Neural cell (in vitro differentiated cells): ENCODE measurements at regions not wholly inside any gene's neighbourhood (a gene's known extent, or its start where the extent isn't known, plus 50 kb on each side); places are given as distances from the start of the nearest gene placed in this dataset.

Experiments
- H2AFZ ChIP-seq: fragments of 200-600, 300-800 bp; sonication (generic), shearing (Covaris generic); 2 replicates; pipeline ENCODE4 v1.6.0; 2014; ENCODE audit warnings: low read depth, mild to moderate bottlenecking, antibody characterized with exemption, low read length, moderate library complexity
- H3F3A ChIP-seq: fragments of 200-600 bp; shearing (Covaris generic); 2 replicates; pipeline ENCODE4 v1.6.1; 2016; ENCODE audit warnings: mild to moderate bottlenecking, moderate library complexity, mixed read lengths, antibody characterized with exemption, low read length; ENCODE audit not compliant: insufficient read depth, poor library complexity, severe bottlenecking
- H3K27ac ChIP-seq: fragments of 200-600, 300-800 bp; sonication (generic), shearing (Covaris generic); 2 replicates; pipeline ENCODE4 v1.5.1; 2014; ENCODE audit warnings: mild to moderate bottlenecking, low read length, moderate library complexity
- H3K27me3 ChIP-seq: fragments of 300-800, 200-600 bp; sonication (generic), shearing (Covaris generic); 2 replicates; pipeline ENCODE4 v1.6.0; 2014; ENCODE audit warnings: mild to moderate bottlenecking, low read depth, low read length, moderate library complexity; ENCODE audit not compliant: insufficient read depth
- H3K36me3 ChIP-seq: fragments of 300-800, 200-600 bp; sonication (generic), shearing (Covaris generic); 2 replicates; pipeline ENCODE4 v1.5.1; 2014; ENCODE audit warnings: mild to moderate bottlenecking, antibody characterized with exemption, low read length, moderate library complexity; ENCODE audit not compliant: insufficient read depth
- H3K4me2 ChIP-seq: fragments of 300-800, 200-600 bp; sonication (generic), shearing (Covaris generic); 2 replicates; pipeline ENCODE4 v1.6.0; 2014; ENCODE audit warnings: mild to moderate bottlenecking, low read length
- H3K4me3 ChIP-seq: fragments of 300-800, 200-600 bp; sonication (generic), shearing (Covaris generic); 2 replicates; pipeline ENCODE4 v1.5.1; 2014; ENCODE audit warnings: mild to moderate bottlenecking, low read length, moderate library complexity
- H3K79me2 ChIP-seq: fragments of 200-600 bp; shearing (Covaris generic); replicated peaks from 2 replicates; pipeline ENCODE4 v1.6.0; 2014; ENCODE audit warnings: mild to moderate bottlenecking, low read length, moderate library complexity; ENCODE audit not compliant: insufficient read depth
- H3K9ac ChIP-seq: fragments of 300-800, 200-600 bp; sonication (generic), shearing (Covaris generic); 2 replicates; pipeline ENCODE4 v1.6.1; 2016; ENCODE audit warnings: mild to moderate bottlenecking, low read length, mixed read lengths
- H3K9me2 ChIP-seq: fragments of 200-600 bp; shearing (Covaris generic); 2 replicates; pipeline ENCODE4 v1.6.1; 2016; ENCODE audit warnings: mild to moderate bottlenecking, low read length, mixed read lengths; ENCODE audit not compliant: insufficient read depth
- H3K9me3 ChIP-seq: fragments of 200-600, 300-800 bp; sonication (generic), shearing (Covaris generic); 2 replicates; pipeline ENCODE4 v1.6.1; 2016; ENCODE audit warnings: mild to moderate bottlenecking, mixed run types, low read length, moderate library complexity, mixed read lengths
- H4K20me1 ChIP-seq: fragments of 200-600 bp; shearing (Covaris generic); 2 replicates; pipeline ENCODE4 v1.6.1; 2016; ENCODE audit warnings: mild to moderate bottlenecking, mixed run types; ENCODE audit not compliant: insufficient read depth
- EP300 ChIP-seq: fragments of 450-650 bp; conservative IDR thresholded peaks from 2 replicates; pipeline ENCODE4 v1.6.1; 2014; ENCODE audit warnings: antibody characterized with exemption, mild to moderate bottlenecking, moderate library complexity; ENCODE audit not compliant: poor library complexity, severe bottlenecking
- EZH2 ChIP-seq: fragments of 200-600, 300-800 bp; shearing (Covaris generic), sonication (generic); IDR thresholded peaks from 2 replicates; pipeline ENCODE4 v1.6.1; 2014; ENCODE audit warnings: antibody characterized with exemption, low read length, borderline replicate concordance, mild to moderate bottlenecking; ENCODE audit not compliant: insufficient read depth, poor library complexity, severe bottlenecking
- MXI1 ChIP-seq: fragments of 450-650 bp; conservative IDR thresholded peaks from 2 replicates; pipeline ENCODE4 v1.6.1; 2014; ENCODE audit warnings: antibody characterized with exemption, mild to moderate bottlenecking; ENCODE audit not compliant: poor library complexity, severe bottlenecking
- POLR2AphosphoS5 ChIP-seq: IDR thresholded peaks from 2 replicates; pipeline ENCODE4 v1.6.1; 2012
- RAD21 ChIP-seq: fragments of 450-650 bp; conservative IDR thresholded peaks from 2 replicates; pipeline ENCODE4 v1.6.1; 2014; ENCODE audit warnings: antibody characterized with exemption, mild to moderate bottlenecking, moderate library complexity
- REST ChIP-seq: IDR thresholded peaks from 2 replicates; pipeline ENCODE4 v1.6.1; 2012; ENCODE audit warnings: borderline replicate concordance
- SMC3 ChIP-seq: fragments of 450-650 bp; conservative IDR thresholded peaks from 2 replicates; pipeline ENCODE4 v1.6.1; 2014; ENCODE audit warnings: antibody characterized with exemption, mild to moderate bottlenecking, moderate library complexity; ENCODE audit not compliant: poor library complexity
- TAF1 ChIP-seq: IDR thresholded peaks from 2 replicates; pipeline ENCODE4 v1.6.1; 2012; ENCODE audit warnings: low read depth
- TF ChIP-seq, protein P1 (sequence below): fragments of 450-650 bp; IDR thresholded peaks from 2 replicates; pipeline ENCODE4 v1.5.1; 2014; ENCODE audit warnings: antibody characterized with exemption, mild to moderate bottlenecking, moderate library complexity; ENCODE audit not compliant: poor library complexity, severe bottlenecking

DNA sequence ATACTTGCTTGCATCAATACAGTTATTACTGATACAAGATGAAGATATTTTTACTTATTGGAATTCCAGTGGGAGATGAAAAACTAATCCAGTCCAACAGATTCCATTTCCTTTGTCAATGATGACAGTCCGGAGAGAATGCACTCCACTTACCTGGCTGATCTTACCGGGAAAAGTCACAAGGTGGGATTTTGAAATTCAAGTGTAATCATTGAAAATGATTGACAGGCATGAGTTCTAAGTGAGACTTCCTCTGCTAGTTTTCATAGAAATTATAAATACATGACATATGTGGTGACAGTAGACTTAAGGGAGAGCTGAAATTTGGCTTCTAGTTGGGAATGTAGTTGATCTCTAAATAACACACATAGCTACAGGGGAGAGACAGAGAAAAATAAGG is 859.9 kb downstream of the FAT4 start:
- Histone ChIP-seq H3K27ac (no peak overlapping the region), H3K4me2 (no peak overlapping the region), H3K9ac (no peak overlapping the region), H3F3A (no peaks in the 10 kb centered on the region), H3K9me2 (no peaks in the 10 kb centered on the region), H4K20me1 (no peaks in the 10 kb centered on the region), H3K9me3 (no peaks in the 10 kb centered on the region), H3K36me3 (no peaks in the 10 kb centered on the region), H2AFZ (no peak overlapping the region), H3K4me3 (no peak overlapping the region), H3K79me2 (no peaks in the 10 kb centered on the region), H3K27me3 (no peaks in the 10 kb centered on the region)
- TF ChIP-seq EP300: peak; percentile 82
- peak; percentile 79 for TF ChIP-seq REST
- no peak for TF ChIP-seq TAF1

DNA sequence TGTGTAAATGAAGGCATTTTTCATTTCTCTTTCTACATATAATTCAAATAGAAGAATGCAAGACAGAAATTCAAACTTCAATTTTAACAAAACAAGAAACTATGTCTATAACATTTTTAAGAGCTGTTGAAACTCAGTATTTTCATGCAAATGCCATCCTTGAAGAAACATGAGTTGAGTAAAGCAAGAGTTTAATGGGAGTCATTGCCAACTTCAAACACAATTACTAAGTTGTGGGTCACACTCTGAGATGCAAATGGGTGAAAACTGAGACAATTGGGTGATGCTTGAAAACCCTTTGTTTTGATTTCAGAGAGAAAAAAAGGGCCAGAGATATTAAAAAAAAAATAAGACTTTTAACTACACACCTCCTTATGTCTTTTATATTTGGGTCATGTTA is 865.9 kb downstream of the FAT4 start:
- Histone ChIP-seq H3K27me3 (no peaks in the 10 kb centered on the region), H3K27ac (no peak overlapping the region), H2AFZ (no peak overlapping the region), H3F3A (no peaks in the 10 kb centered on the region), H4K20me1 (no peaks in the 10 kb centered on the region), H3K9me2 (no peaks in the 10 kb centered on the region), H3K79me2 (no peaks in the 10 kb centered on the region), H3K4me3 (no peak overlapping the region), H3K36me3 (no peaks in the 10 kb centered on the region), H3K9ac (no peak overlapping the region), H3K9me3 (no peaks in the 10 kb centered on the region), H3K4me2 (no peak overlapping the region)
- TF ChIP-seq REST (no peak), POLR2AphosphoS5 (no peak)

DNA sequence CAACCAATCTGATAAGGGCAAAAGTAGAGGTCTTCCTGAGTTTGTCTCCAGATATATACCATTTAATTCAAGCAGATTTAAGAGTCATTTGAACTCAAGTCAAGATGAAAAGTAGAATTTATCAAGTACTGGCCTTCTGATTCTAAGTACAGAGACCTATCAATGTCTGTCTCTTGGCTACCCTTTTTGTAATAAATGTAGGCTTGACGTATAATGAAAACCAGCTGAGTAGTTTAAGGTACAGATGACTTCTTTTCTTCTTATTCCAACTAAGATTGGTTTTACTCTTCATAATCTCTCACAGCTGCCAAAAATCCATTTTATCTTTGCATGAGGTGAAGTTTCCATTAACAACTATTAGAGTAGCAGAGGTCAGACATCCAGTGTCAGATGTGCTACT is 867.6 kb downstream of the FAT4 start:
- H3K4me2 ChIP-seq: no peak overlapping the region
- no peaks in the 10 kb centered on the region for H3K79me2 ChIP-seq
- no peak for TF ChIP-seq TAF1
- TF ChIP-seq MXI1: no peak
- no peak for TF ChIP-seq EP300
- TF ChIP-seq SMC3: no peak
- TF ChIP-seq REST: no peak
- TF ChIP-seq, protein P1, sequence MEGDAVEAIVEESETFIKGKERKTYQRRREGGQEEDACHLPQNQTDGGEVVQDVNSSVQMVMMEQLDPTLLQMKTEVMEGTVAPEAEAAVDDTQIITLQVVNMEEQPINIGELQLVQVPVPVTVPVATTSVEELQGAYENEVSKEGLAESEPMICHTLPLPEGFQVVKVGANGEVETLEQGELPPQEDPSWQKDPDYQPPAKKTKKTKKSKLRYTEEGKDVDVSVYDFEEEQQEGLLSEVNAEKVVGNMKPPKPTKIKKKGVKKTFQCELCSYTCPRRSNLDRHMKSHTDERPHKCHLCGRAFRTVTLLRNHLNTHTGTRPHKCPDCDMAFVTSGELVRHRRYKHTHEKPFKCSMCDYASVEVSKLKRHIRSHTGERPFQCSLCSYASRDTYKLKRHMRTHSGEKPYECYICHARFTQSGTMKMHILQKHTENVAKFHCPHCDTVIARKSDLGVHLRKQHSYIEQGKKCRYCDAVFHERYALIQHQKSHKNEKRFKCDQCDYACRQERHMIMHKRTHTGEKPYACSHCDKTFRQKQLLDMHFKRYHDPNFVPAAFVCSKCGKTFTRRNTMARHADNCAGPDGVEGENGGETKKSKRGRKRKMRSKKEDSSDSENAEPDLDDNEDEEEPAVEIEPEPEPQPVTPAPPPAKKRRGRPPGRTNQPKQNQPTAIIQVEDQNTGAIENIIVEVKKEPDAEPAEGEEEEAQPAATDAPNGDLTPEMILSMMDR: no peak
- TF ChIP-seq EZH2: no peak
- TF ChIP-seq POLR2AphosphoS5: no peak
- no peak for TF ChIP-seq RAD21
- H3K9me2 ChIP-seq: no peaks in the 10 kb centered on the region
- H3K27ac ChIP-seq: no peak overlapping the region
- H3F3A ChIP-seq: no peaks in the 10 kb centered on the region
- H3K27me3 ChIP-seq: no peaks in the 10 kb centered on the region
- H2AFZ ChIP-seq: no peak overlapping the region
- H3K4me3 ChIP-seq: no peak overlapping the region
- H3K9me3 ChIP-seq: no peaks in the 10 kb centered on the region
- H3K36me3 ChIP-seq: no peaks in the 10 kb centered on the region
- H4K20me1 ChIP-seq: no peaks in the 10 kb centered on the region
- H3K9ac ChIP-seq: no peak overlapping the region
